ENCODE measurements at regions not wholly inside any gene's neighbourhood (a gene's known extent, or its start where the extent isn't known, plus 50 kb on each side); places are given as distances from the start of the nearest gene placed in this dataset.

- TF ChIP-seq CHD7 (IDR thresholded peaks at IDR 0.05; ENCODE audit: insufficient replicate concordance, low read length) (no peak), CTBP2 (IDR thresholded peaks at IDR 0.05; ENCODE audit: borderline replicate concordance, insufficient read depth, insufficient read length, low read length) (no peak)
These were observed 198.4 kb downstream of the EBLN2 start (continued) for GRCh38 chr3:73259856-73260255.
